GM21447 (cell line): ENCODE measurements at regions not wholly inside any gene's neighbourhood (a gene's known extent, or its start where the extent isn't known, plus 50 kb on each side); places are given as distances from the start of the nearest gene placed in this dataset.

Experiments
- ATAC-seq: cut with Tn5 transposase; IDR thresholded peaks from one replicate; pipeline ENCODE4 v1.9.1; 2021; ENCODE audit not compliant: unreplicated experiment

DNA sequence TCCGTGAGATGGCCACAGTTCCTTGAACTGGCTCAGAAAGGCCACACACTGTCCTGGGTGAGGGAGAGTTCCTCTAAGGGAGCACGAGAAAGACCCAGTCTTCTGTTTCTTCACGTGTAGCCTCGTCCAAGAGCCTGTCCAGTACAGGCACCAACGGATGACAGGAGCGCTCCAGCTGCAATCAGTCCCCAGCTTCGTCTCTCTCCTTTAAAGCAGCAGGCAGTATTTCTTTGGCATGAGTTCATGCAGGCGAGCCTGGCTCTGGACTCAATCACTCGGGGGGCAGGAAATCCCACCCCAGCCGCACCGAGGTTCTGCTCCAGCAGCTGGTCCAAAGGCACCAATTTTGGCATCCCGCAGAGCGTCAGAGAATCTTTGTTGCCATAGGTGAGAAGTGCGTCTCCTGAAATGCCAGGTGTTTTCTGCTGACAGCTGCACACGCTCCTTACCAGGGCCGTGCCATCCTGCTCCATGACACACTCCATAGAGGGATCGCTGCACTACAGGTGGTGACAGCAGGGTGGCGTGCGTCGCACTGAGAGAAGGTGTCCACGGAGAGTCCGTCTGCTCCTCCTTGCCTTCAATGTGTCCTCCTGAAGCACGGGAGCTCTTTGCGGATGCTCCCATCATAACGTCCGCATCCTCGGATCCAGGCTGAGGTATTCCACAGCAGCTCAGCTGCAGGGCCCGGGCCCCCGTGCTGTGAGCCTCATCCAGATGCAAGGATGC lies 59.6 kb upstream of the AFDN start:
- no peak for ATAC-seq

DNA sequence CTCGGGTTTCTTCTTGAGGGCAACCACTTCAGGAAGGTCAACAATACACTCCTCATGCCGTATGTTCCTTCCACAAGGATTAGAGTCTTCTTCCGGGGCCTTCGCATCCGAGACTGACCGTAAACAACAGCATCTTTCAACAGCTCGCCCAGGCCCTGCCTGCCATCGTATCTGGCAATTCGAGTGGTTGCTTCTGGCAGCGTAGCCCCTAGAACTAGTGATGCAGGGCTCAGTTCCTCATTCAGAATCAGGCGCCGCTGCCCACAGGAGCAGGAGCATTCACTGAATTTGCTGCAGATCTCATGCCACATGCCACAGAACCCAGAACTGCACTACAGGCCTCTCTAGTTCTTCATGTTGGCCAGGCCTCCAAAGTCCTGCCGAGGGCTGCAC lies 59.0 kb upstream of the AFDN start:
- ATAC-seq, result no peak

GRCh38 chr6:167768471-167769215 lies 58.1 kb upstream of the AFDN start:
- ATAC-seq, result no peak

DNA sequence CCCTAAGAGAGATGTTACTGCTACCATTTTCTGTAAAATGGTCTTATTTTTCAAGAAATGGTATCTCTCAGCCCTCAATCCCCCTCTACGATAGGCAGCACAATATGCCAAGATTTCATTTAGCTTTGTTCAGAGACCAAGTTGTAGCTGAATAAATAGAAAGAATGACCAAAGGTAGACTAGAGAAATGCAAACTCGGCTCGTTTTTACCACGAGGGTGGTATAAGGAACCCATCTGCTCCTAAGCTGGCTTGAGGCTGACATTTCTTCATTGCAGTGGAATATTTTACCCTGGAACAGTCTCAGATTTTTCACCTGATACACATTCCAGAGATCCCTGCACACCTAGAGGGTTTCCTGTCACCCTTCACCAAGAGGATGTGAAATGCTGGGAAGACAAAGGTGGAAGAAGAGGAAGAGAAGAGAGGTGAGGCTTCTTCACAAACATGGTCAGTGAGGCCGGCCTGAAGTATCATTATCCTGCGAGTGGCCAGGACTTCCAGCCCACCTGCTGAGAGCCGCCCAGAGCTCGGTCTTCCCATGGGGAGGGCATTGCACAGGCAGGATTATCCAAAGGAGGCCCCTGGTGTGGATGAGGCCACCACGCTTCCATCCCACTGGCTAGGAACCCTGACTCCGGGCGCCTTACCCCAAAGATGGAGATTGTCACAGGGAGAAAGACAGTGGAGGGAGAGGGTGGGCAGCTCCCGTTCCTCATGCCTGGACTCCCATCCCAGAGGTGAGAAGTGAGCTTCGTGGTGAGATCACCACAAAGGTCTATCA lies 57.1 kb upstream of the AFDN start:
- no peak for ATAC-seq

GRCh38 chr6:167770291-167770955 lies 56.3 kb upstream of the AFDN start:
- ATAC-seq, result no peak

DNA sequence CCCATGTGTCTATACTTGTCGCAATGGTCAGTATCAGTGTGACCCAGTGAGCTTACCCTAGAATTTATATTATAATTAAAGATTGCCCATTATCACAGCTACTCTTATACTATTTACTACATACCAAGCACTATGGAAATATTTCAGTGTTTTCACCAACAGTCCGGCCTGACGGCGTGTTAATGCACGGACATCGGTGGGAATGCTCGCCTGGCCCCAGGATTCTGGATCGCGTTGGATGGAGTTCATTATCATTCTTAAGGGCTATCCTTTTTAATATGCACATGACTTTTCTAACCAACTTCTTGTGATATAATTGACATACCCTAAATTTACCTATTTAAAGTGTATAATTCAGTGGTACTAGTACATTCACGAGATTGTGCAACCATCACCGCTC lies 51.8 kb upstream of the AFDN start:
- ATAC-seq, result no peak

- ATAC-seq, result no peak
These were observed 49.6 kb upstream of the AFDN start for GRCh38 chr6:167776906-167777627.
